HG03025 (cell line): ENCODE measurements at regions not wholly inside any gene's neighbourhood (a gene's known extent, or its start where the extent isn't known, plus 50 kb on each side); places are given as distances from the start of the nearest gene placed in this dataset.

Source experiments
- ATAC-seq: cut with Tn5 transposase; IDR thresholded peaks from one replicate; pipeline ENCODE4 v1.9.1; 2021; ENCODE audit warnings: mild to moderate bottlenecking, moderate library complexity; ENCODE audit not compliant: unreplicated experiment, low FRiP score

DNA sequence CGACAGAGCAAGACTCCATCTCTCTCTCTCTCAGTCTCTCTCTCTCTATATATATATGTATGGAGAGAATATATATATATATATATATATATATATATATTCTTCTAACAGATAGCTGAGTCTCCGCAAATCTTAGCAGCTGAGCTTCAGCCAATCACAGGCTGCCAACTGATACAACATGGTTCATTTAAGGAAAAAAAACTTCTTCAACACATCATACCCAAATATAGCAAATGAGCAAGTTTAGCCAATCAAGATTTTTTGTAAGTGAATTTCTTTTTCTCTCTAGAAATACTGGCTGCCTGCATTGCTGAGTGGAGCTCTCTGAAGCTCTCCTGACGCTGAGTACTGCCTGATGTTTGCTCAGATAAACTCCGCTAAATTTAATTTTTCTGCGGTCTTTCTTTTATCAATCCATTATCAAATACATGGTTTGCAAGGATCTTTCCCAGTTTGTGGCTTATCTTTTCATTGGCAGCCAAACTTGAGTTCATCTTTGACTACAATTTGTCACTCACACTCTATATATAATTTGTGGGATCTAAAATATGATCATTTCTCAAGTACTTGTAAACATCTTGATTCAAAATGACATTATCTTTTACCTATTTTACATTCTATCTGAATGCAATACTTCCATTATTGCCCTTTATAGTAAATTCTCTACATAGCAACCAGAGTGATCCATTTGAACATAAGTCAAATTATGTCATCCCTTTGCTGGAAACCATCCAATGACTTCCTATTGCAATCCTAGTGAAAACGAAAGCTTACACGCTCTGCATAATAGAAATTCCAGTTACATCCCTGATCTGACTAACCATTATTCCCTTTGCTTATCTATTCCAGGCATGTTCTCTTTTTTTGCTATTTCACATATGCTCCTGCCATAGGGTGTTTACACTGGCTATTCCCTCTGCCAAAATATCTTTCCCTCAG is 2131.7 kb downstream of the MRPL39 start:
- ATAC-seq = no peak

DNA sequence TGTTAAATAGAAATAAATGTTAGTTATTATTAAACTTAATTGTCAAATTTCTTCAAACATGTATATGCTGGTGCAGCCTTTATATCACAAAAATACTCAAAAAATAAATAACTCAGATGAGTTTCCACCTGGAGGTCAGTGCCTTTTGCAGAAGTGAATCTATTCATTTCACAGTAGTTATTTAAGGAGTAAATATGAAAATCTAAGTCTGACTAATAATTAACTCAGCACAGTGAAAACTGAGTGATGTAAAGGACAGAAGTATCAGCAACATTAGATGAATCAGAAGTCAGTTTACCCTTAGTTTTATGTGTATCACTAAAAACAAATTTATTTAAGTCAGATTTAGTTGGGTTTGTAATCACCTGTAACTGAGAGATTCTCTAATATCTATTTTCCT is 2135.4 kb downstream of the MRPL39 start:
- ATAC-seq = no peak

- ATAC-seq = no peak
Observed at GRCh38 chr21:23463365-23463764, 2143.9 kb downstream of the MRPL39 start.

DNA sequence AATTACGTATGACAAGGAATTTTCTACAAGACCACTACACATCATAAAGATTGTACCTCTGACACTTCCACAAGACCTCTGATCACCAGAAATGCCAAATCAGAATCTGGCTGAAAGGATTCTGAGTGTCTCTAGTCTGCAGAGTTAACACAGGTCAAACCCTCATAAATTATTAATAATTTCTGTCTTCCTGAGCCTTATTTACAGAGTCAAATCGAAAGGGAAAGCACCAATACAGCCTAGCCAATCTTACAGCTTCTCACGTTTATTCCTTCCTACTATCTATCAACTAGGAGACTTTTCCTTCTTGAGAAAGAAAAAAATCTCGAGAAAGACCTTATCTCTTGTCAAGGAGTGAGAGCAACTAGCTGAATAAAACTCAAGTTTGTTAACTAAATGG is 2151.6 kb downstream of the MRPL39 start:
- ATAC-seq = no peak

- ATAC-seq = no peak
Observed at GRCh38 chr21:23452384-23453083, 2154.7 kb downstream of the MRPL39 start.

DNA sequence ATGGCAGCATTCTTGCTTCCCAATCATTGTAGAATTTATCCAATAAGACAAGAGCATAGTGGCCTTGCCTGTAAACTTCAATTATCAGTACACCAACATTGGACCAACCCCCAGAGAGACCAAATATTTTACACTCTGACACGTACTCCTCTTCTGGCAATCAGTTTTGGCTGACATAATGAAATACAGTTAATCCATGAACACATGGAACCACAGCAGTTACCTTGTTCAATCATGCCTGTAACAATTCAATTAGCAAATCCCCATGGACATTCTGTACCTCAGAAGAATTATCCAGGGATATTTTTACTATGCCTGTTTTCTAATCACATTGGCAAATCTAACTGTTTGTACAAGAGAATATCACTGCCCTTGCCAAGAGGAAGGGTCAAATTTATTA is 2162.0 kb downstream of the MRPL39 start:
- no peak for ATAC-seq

DNA sequence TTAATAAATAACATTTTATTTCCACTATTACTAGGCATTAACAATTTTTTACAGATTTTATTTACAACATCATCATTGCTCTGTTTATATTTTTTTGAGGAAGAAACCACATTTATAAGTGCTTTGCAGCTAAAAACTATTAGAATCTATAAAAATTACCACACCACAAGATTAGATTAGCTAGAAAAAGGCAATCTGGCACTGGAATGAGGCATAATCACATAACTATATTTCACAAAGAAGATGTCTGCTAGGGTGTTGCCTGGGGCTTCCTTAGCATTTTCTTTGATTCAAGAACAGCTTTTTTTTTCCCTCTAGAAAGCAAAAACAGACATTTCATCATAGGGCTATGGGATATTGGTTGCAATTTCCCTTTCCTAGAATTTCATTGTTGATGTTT is 2169.2 kb downstream of the MRPL39 start:
- ATAC-seq = no peak

GRCh38 chr21:23402929-23403520 is 2204.3 kb downstream of the MRPL39 start:
- no peak for ATAC-seq

- ATAC-seq = no peak
Observed at GRCh38 chr21:23401278-23401677, 2206.0 kb downstream of the MRPL39 start.

DNA sequence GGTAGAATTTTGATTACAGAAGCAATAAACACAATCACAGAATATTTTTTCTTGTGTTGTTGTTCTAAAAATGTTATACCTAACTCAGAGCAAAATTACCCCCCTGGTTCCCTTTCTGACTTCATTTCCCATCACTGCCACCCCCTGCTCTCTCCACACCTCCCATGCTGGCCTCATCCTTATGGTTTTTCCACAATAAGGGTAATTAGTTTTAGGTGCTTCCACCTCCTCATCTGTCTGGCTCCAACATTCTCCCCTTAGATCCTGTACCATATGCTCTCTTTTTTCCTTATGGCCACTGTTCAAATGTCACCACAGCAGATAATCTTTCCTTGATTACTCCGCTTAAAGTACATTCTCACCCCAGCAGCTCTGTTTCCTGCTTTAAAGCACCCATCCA is 2208.6 kb downstream of the MRPL39 start:
- no peak for ATAC-seq

DNA sequence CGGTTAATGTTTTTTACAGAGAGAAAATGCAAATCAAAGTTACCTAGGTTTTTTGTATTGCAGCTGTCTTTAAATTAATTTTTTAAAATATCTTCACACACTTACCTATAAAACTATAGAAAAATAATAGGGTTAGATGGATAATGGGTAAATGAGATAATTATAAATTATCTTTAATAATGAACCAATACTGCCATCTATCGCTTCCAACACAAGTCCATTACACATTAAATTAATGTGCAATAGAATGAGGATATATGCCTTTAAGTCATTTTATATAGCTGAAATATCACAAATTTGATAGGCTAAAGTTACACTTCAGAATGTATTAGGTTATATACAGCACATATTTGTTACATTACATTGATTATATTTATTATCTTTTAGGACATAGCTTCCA is 2212.8 kb downstream of the MRPL39 start:
- no peak for ATAC-seq

DNA sequence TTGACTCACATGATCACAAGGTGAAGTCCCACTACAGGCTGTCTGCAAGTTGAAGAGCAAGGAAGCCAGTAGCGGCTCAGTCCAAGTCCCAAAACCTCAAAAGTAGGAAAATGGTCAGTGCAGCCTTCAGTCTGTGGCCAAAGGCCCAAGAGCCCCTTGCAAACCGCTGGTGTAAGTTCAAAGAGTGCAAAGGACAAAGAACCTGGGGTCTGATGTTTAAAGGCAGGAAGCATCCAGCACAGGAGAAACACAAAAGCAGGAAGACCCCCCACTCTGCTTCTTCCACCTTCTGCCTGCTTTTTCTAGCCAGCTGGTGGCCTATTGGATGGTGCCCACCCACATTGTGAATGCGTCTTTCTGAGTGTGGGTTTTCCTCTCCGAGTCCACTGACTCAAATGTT is 2222.6 kb downstream of the MRPL39 start:
- no peak for ATAC-seq

DNA sequence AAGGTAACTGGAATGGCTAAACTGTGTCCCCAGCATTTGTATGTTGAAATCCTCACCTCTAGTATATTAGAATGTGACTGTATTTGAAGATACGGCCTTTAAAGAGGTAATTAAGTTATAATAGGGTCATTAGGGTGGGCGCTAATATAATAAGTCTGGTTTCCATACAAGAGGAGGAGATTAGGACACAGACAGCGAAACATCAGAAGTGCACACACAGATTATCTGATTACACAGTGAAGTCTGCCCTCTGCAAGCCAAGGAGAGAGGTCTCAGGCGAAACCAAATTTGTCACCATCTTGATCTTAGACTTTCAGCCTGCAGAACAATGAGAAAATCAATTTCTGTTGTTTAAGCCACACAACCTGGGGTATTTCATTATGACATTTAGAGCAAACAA is 2233.1 kb downstream of the MRPL39 start:
- ATAC-seq = no peak

DNA sequence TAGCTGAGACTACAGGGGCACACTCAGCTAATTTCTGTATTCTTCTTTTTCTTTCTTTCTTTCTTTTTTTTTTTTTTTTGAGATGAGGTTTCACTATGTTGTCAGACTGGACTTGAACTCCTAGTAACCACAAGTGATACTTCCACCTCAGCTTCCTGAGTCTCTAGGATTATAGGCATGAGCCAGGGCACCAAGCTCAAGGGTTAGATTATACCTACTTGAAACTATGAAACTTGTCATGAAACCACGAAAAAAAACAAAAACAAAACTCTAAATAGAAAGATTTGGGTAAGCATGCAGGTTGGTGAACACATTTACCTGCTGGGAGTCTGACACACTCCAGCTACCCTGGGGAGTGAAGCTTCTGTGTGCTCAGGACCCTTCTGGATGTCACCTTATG is 2250.4 kb downstream of the MRPL39 start:
- ATAC-seq = no peak

GRCh38 chr21:23316190-23316589 is 2291.1 kb downstream of the MRPL39 start:
- no peak for ATAC-seq

DNA sequence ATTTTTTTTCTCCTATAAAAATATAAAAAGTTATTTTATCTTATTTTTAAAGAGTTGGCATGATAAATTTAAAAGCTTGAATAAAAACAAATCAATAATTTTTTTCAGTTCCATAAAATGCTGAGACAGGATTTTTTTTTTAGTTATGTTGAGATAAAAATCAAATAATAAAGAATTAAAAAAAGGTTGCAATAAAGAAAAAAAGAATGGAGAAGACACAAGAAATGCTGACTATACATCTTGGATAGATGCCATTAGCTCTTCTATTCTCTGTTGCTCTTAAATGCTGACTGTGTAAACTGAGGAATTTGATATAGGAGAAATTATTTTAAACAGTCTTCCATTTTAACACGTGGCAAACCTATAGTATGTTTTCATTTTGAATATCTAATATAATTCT is 2298.5 kb downstream of the MRPL39 start:
- no peak for ATAC-seq

- ATAC-seq = no peak
Observed at GRCh38 chr21:23307065-23307464, 2300.2 kb downstream of the MRPL39 start.

GRCh38 chr21:23292292-23292691 is 2294.1 kb downstream of the NCAM2 start:
- ATAC-seq = no peak

- no peak for ATAC-seq
Observed at GRCh38 chr21:23281917-23282316, 2283.7 kb downstream of the NCAM2 start.

DNA sequence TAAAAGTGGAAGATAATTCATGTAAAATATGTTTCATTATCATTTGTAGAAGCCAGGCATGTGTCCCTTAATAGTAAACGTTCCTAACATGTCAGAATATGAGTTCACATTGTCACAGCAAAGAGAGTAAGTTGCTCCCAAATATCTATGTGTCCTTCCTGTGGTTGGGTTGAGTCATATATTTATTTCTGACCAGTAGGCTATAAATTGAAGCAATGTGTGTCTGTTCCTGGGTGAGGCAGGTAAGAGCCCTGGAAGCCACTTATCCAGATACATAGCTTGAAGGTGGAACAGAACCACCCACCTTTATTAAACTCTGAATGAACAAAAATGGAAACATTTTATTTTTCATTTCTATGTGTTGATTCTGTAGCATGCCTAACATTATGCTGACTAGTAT is 2251.6 kb downstream of the NCAM2 start:
- ATAC-seq = no peak

DNA sequence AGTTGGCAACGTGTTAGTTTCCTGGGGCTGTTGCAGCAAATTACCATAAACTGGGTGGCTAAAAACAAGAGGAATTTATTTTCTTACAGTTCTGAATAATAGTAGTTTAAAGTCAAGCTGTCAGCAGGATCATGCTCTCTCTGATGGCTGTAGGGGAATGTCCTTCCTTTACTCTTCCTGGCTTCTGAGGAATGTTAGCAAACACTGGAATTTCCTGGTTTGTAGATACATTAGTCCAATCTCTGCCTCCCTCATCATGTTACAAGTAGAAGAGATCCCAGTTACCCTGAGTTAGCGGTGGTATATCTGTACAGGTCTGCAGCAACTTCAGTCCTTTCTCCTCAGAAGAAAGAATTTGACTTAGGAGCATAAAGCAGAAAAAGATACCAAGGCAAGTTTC is 2249.1 kb downstream of the NCAM2 start:
- ATAC-seq = no peak
